A673 (cell line): ENCODE measurements at regions not wholly inside any gene's neighbourhood (a gene's known extent, or its start where the extent isn't known, plus 50 kb on each side); places are given as distances from the start of the nearest gene placed in this dataset.

Source experiments
- EZH2 ChIP-seq: fragments of 200-600 bp; sonication (generic); IDR thresholded peaks from 2 replicates; pipeline ENCODE4 v1.6.1; 2017; ENCODE audit warnings: borderline replicate concordance, low read depth, mild to moderate bottlenecking, mixed read lengths, antibody characterized with exemption, low read length; ENCODE audit not compliant: poor library complexity, severe bottlenecking
- TF ChIP-seq, protein P1 (sequence below): fragments of 300-800, 200-600 bp; sonication (generic); conservative IDR thresholded peaks from 2 replicates; pipeline ENCODE4 v1.5.1; 2017; ENCODE audit warnings: low read depth, mild to moderate bottlenecking, antibody characterized with exemption, low read length, moderate library complexity, mixed read lengths

GRCh38 chr9:30060976-30061375, 2323.5 kb upstream of the ACO1 start:
- TF ChIP-seq, protein P1, sequence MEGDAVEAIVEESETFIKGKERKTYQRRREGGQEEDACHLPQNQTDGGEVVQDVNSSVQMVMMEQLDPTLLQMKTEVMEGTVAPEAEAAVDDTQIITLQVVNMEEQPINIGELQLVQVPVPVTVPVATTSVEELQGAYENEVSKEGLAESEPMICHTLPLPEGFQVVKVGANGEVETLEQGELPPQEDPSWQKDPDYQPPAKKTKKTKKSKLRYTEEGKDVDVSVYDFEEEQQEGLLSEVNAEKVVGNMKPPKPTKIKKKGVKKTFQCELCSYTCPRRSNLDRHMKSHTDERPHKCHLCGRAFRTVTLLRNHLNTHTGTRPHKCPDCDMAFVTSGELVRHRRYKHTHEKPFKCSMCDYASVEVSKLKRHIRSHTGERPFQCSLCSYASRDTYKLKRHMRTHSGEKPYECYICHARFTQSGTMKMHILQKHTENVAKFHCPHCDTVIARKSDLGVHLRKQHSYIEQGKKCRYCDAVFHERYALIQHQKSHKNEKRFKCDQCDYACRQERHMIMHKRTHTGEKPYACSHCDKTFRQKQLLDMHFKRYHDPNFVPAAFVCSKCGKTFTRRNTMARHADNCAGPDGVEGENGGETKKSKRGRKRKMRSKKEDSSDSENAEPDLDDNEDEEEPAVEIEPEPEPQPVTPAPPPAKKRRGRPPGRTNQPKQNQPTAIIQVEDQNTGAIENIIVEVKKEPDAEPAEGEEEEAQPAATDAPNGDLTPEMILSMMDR, result no peak
- no peak for TF ChIP-seq EZH2
